ENCODE measurements at regions not wholly inside any gene's neighbourhood (a gene's known extent, or its start where the extent isn't known, plus 50 kb on each side); places are given as distances from the start of the nearest gene placed in this dataset.

DNA sequence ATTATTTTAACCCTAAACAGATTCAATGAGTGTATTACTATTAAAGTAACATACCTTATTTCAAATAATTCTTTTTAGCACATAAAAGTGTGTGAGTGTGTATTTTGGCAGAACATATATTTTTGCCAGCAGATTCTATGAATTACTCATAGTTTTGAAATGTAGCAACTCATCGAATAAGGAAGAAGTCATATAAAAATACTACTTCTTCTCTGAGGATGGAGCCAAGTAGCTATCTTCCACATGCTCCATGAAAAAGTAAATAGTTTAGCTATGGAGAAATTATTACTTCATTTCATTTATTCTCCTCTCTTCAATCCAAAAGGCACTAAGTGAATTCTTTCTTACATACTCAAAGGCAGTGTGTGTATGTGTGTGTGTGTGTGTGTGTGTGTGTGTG, 1090.4 kb upstream of the CDH6 start:
- DNase-seq (ENCODE audit: low read depth, low spot score) = no peak
- ChIA-PET POLR2A (no interaction called here), CTCF (no interaction called here)
- H3K27me3 ChIP-seq (ENCODE audit: control insufficient read depth, insufficient read depth, low read length) = no peaks in the 10 kb centered on the region
- TF ChIP-seq, protein P1, sequence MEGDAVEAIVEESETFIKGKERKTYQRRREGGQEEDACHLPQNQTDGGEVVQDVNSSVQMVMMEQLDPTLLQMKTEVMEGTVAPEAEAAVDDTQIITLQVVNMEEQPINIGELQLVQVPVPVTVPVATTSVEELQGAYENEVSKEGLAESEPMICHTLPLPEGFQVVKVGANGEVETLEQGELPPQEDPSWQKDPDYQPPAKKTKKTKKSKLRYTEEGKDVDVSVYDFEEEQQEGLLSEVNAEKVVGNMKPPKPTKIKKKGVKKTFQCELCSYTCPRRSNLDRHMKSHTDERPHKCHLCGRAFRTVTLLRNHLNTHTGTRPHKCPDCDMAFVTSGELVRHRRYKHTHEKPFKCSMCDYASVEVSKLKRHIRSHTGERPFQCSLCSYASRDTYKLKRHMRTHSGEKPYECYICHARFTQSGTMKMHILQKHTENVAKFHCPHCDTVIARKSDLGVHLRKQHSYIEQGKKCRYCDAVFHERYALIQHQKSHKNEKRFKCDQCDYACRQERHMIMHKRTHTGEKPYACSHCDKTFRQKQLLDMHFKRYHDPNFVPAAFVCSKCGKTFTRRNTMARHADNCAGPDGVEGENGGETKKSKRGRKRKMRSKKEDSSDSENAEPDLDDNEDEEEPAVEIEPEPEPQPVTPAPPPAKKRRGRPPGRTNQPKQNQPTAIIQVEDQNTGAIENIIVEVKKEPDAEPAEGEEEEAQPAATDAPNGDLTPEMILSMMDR (IDR thresholded peaks at IDR 0.05; ENCODE audit: low read depth, low read length) = no peak
- peaks cover 10% of the 10 kb centered on the region for H3K9me3 ChIP-seq (ENCODE audit: control insufficient read depth, insufficient read depth, low read length)
- H3K4me3 ChIP-seq (ENCODE audit: low read depth, low read length) = no peak overlapping the region
- H3K27ac ChIP-seq (ENCODE audit: low read depth, low read length) = no peak overlapping the region

DNA sequence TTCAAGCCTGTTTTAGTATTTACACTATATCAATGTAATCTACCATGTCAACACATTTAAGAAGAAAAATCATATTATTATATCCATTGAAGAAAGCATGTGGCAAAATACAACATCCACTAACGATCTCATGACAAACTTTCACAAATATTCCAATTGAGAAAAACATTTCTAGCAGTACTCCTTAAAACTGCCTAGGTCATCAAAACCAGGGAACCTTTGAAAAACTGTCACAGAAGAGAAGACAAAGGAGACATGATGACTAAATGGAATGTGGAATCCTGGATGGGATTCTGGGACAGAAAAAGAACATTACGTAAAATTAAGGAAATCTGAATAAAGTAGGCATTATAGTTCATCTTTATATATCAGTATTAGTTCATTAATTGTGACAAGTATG, 1091.3 kb upstream of the CDH6 start:
- ChIA-PET CTCF (no interaction called here), POLR2A (no interaction called here)
- H3K9me3 ChIP-seq (ENCODE audit: control insufficient read depth, insufficient read depth, low read length) = peaks cover 10% of the 10 kb centered on the region
- H3K4me3 ChIP-seq (ENCODE audit: low read depth, low read length) = no peak overlapping the region
- no peak for DNase-seq (ENCODE audit: low read depth, low spot score)
- H3K27ac ChIP-seq (ENCODE audit: low read depth, low read length) = no peak overlapping the region
- H3K27me3 ChIP-seq (ENCODE audit: control insufficient read depth, insufficient read depth, low read length) = no peaks in the 10 kb centered on the region
- TF ChIP-seq, protein P1 (IDR thresholded peaks at IDR 0.05; ENCODE audit: low read depth, low read length) = no peak

DNA sequence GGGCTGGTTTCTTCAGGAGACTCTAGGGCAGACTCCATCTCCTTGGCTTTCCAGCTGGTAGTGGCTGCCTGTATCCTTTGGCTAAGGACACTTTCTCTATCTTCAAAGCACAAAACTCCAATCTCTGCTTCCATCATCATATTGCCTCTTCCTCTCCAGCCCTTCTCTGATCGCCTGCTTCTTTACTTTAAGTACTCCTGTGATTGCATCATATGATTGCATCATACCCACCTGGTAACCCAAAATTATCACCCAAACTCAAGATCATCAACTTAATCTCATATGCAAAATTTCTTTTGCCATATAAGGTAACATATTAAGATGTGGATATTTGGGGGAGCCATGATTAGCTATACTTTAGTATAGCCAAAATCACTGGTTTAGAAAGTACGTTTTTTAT, 1092.6 kb upstream of the CDH6 start:
- H3K9me3 ChIP-seq (ENCODE audit: control insufficient read depth, insufficient read depth, low read length) = peaks cover 2% of the 10 kb centered on the region; the same call in 1 of the 2 replicates
- H3K27ac ChIP-seq (ENCODE audit: low read depth, low read length) = no peak overlapping the region
- H3K4me3 ChIP-seq (ENCODE audit: low read depth, low read length) = no peak overlapping the region
- H3K27me3 ChIP-seq (ENCODE audit: control insufficient read depth, insufficient read depth, low read length) = no peaks in the 10 kb centered on the region
- ChIA-PET POLR2A (no interaction called here), CTCF (no interaction called here)
- TF ChIP-seq, protein P1 (IDR thresholded peaks at IDR 0.05; ENCODE audit: low read depth, low read length) = no peak
- no peak for DNase-seq (ENCODE audit: low read depth, low spot score)

DNA sequence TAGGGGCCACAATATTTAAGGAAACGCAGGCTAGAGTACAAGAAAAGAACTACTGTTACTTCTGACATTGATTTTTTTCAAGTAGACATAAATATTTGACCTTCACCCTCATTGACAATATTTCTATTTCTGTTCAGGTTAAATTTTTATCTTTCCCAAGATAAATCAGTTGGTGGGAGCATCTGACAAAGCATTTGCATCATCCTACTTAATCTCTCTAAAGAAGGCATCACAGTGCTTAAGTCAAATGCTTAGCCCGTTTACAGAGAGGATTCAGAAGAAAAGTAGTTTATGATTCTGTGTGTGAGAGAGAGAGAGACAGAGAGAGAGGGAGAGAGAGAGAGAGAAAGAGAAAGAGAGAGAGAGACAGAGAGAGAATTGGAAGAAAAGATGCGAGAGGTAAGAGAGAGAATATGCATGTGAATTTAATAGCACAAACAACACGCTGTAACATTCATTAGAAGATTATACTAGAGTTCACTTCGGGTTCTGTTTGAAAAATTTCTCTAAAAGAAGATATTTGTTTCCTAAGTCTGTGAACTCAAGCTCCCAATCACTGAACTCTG, 1093.3 kb upstream of the CDH6 start:
- Histone ChIP-seq H3K27ac (ENCODE audit: low read depth, low read length) (no peak overlapping the region), H3K4me3 (ENCODE audit: low read depth, low read length) (no peak overlapping the region), H3K9me3 (ENCODE audit: control insufficient read depth, insufficient read depth, low read length) (no peaks in the 10 kb centered on the region), H3K27me3 (ENCODE audit: control insufficient read depth, insufficient read depth, low read length) (no peaks in the 10 kb centered on the region)
- no peak for DNase-seq (ENCODE audit: low read depth, low spot score)
- TF ChIP-seq, protein P1 (IDR thresholded peaks at IDR 0.05; ENCODE audit: low read depth, low read length) = no peak
- POLR2A ChIA-PET = no interaction called here
- CTCF ChIA-PET = no interaction called here

DNA sequence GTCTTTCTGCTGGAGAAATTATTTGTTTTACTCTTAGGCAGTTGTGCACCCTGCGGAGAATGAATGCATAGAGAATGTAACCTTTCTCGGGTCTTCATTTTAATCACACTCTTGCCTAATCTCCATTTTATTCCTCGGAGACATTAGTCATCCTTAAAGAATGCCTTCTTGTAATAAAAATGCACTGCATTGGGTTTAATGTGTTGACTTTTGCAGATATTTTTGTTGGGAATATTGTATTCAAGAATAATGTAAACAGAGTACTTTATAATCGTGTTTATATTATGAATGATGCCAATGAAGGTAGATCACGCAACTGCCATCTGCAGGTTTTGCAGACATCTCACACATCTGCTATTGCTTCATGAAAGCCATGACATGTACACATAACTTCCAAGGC, 1093.9 kb upstream of the CDH6 start:
- H3K27ac ChIP-seq (ENCODE audit: low read depth, low read length) = no peak overlapping the region
- POLR2A ChIA-PET = no interaction called here
- no peak overlapping the region for H3K4me3 ChIP-seq (ENCODE audit: low read depth, low read length)
- DNase-seq (ENCODE audit: low read depth, low spot score) = no peak
- TF ChIP-seq, protein P1 (IDR thresholded peaks at IDR 0.05; ENCODE audit: low read depth, low read length) = no peak
- CTCF ChIA-PET = no interaction called here
- no peaks in the 10 kb centered on the region for H3K27me3 ChIP-seq (ENCODE audit: control insufficient read depth, insufficient read depth, low read length)
- no peaks in the 10 kb centered on the region for H3K9me3 ChIP-seq (ENCODE audit: control insufficient read depth, insufficient read depth, low read length)
